OCI-LY7 (cell line): ENCODE measurements at regions not wholly inside any gene's neighbourhood (a gene's known extent, or its start where the extent isn't known, plus 50 kb on each side); places are given as distances from the start of the nearest gene placed in this dataset.

Experiments
- BruUV-seq: library from RNA; stranded (reverse); fragments of 400-500 nt; replicated peaks from 2 replicates; lab custom pipeline; 2021; lab: Mats Ljungman, UMichigan
- CTCF ChIA-PET: fragments of 300-600 bp; sonication (Branson Sonifier 250); formaldehyde crosslinking; loops from one replicate; lab custom pipeline; 2022; ENCODE audit warnings: antibody characterized with exemption; ENCODE audit not compliant: unreplicated experiment; lab: Charles Lee
- POLR2A ChIA-PET: fragments of 300-600 bp; sonication (Branson Sonifier 250); formaldehyde crosslinking; loops from one replicate; lab custom pipeline; 2022; ENCODE audit warnings: antibody characterized with exemption; lab: Charles Lee
- DNase-seq: peaks from one replicate; pipeline ENCODE4 v3.0.0-alpha.2; 2015; ENCODE audit warnings: low spot score
- H2AFZ ChIP-seq: fragments of 200-600 bp; sonication (generic), shearing (Covaris generic); 2 replicates; pipeline ENCODE4 v1.6.1; 2014; ENCODE audit warnings: mild to moderate bottlenecking, antibody characterized with exemption, low read length, moderate library complexity
- H3K27ac ChIP-seq: fragments of 200-600 bp; sonication (generic); 2 replicates; pipeline ENCODE4 v1.5.1; 2014; ENCODE audit warnings: mixed run types, low read depth, mild to moderate bottlenecking, moderate library complexity, low read length, inconsistent platforms; ENCODE audit not compliant: poor library complexity, severe bottlenecking
- H3K36me3 ChIP-seq: fragments of 200-600 bp; sonication (generic); 2 replicates; pipeline ENCODE4 v1.6.1; 2014; ENCODE audit warnings: mild to moderate bottlenecking, antibody characterized with exemption, low read length, moderate library complexity, mixed read lengths; ENCODE audit not compliant: insufficient read depth
- H3K4me1 ChIP-seq: fragments of 200-600 bp; sonication (generic); 2 replicates; pipeline ENCODE4 v1.5.1; 2014; ENCODE audit warnings: mild to moderate bottlenecking, low read length; ENCODE audit not compliant: insufficient read depth, poor library complexity, severe bottlenecking
- H3K4me2 ChIP-seq: fragments of 200-600 bp; sonication (generic); 2 replicates; pipeline ENCODE4 v1.6.1; 2014; ENCODE audit warnings: mild to moderate bottlenecking, low read length
- H3K4me3 ChIP-seq: fragments of 200-600 bp; sonication (generic); 2 replicates; pipeline ENCODE4 v1.5.1; 2014; ENCODE audit warnings: mild to moderate bottlenecking, low read depth, low read length; ENCODE audit not compliant: poor library complexity, severe bottlenecking
- H3K79me2 ChIP-seq: fragments of 200-600 bp; sonication (generic); 2 replicates; pipeline ENCODE4 v1.6.1; 2016; ENCODE audit warnings: low read depth, mild to moderate bottlenecking, low read length, moderate library complexity, mixed read lengths; ENCODE audit not compliant: insufficient read depth
- H3K9me2 ChIP-seq: fragments of 200-600 bp; sonication (generic); 2 replicates; pipeline ENCODE4 v1.6.1; 2016; ENCODE audit warnings: mild to moderate bottlenecking, low read length, mixed read lengths; ENCODE audit not compliant: insufficient read depth
- H3K9me3 ChIP-seq: fragments of 200-600 bp; sonication (generic); 2 replicates; pipeline ENCODE4 v1.6.1; 2014; ENCODE audit warnings: mild to moderate bottlenecking, mixed run types, low read length, mixed read lengths
- H4K20me1 ChIP-seq: fragments of 200-600 bp; sonication (generic); 2 replicates; pipeline ENCODE4 v1.6.1; 2014; ENCODE audit warnings: mild to moderate bottlenecking, antibody characterized with exemption, low read length, moderate library complexity, mixed read lengths; ENCODE audit not compliant: insufficient read depth
- EZH2phosphoT487 ChIP-seq: fragments of 200-600 bp; sonication (generic); IDR thresholded peaks from 2 replicates; pipeline ENCODE4 v1.6.1; 2018; ENCODE audit warnings: low read depth, borderline replicate concordance, mild to moderate bottlenecking, mixed run types, antibody characterized with exemption, low read length, moderate library complexity, mixed read lengths
- intact Hi-C: fragments of 100-400 bp; cut with micrococcal nuclease; formaldehyde crosslinking; loops from one replicate; pipeline ENCODE4 v1.10.0; 2022; ENCODE audit not compliant: unreplicated experiment
- TF ChIP-seq, protein P1 (sequence below): fragments of 200-600 bp; sonication (generic); conservative IDR thresholded peaks from 2 replicates; pipeline ENCODE4 v1.5.1; 2014; ENCODE audit warnings: mild to moderate bottlenecking, antibody characterized with exemption, low read length, moderate library complexity, mixed read lengths

- BruUV-seq, result no TSS peak
- H4K20me1 ChIP-seq, result no peaks in the 10 kb centered on the region
- intact Hi-C loops, result no loop called here
- H3K36me3 ChIP-seq, result no peaks in the 10 kb centered on the region
- TF ChIP-seq EZH2phosphoT487, result no peak
- TF ChIP-seq, protein P1, sequence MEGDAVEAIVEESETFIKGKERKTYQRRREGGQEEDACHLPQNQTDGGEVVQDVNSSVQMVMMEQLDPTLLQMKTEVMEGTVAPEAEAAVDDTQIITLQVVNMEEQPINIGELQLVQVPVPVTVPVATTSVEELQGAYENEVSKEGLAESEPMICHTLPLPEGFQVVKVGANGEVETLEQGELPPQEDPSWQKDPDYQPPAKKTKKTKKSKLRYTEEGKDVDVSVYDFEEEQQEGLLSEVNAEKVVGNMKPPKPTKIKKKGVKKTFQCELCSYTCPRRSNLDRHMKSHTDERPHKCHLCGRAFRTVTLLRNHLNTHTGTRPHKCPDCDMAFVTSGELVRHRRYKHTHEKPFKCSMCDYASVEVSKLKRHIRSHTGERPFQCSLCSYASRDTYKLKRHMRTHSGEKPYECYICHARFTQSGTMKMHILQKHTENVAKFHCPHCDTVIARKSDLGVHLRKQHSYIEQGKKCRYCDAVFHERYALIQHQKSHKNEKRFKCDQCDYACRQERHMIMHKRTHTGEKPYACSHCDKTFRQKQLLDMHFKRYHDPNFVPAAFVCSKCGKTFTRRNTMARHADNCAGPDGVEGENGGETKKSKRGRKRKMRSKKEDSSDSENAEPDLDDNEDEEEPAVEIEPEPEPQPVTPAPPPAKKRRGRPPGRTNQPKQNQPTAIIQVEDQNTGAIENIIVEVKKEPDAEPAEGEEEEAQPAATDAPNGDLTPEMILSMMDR, result no peak
- no peak overlapping the region for H3K4me3 ChIP-seq
- no peaks in the 10 kb centered on the region for H3K9me2 ChIP-seq
- CTCF ChIA-PET, result interaction anchor here (0.6 kb wide), 1 partner anchor 52 kb away, joined by 4 read pairs; no protein-coding TSS in a partner anchor
- DNase-seq, result no peak
- no peak overlapping the region for H3K27ac ChIP-seq
- H2AFZ ChIP-seq, result no peak overlapping the region
- H3K9me3 ChIP-seq, result no peaks in the 10 kb centered on the region
- POLR2A ChIA-PET, result no interaction called here
- H3K79me2 ChIP-seq, result no peaks in the 10 kb centered on the region
- no peaks in the 10 kb centered on the region for H3K4me1 ChIP-seq
- H3K4me2 ChIP-seq, result no peak overlapping the region
These were observed 104.7 kb upstream of the LINGO1 start for GRCh38 chr15:77737238-77738037.

DNA sequence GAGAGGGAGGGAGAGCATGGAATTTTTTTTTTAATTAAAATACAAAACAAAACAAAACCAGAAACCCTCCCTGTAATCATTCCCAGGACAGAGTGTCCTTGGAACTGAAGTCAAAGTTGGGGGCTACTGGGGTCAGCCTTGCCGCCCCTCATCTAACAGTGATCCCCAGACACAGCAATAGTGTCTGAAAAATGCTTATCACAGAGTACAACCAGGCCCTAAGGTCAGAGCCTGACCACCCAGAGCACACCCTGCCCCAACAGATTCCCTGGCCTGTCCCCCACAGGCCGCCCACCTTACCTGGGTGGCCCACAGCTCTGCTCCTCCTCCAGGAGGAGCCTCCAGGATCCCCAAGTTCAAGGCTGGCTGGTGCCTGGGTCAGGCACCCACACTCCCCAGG is 101.6 kb upstream of the LINGO1 start:
- H3K79me2 ChIP-seq, result no peaks in the 10 kb centered on the region
- no TSS peak for BruUV-seq
- intact Hi-C loops, result no loop called here
- no peaks in the 10 kb centered on the region for H3K4me1 ChIP-seq
- no peak overlapping the region for H3K4me2 ChIP-seq
- TF ChIP-seq, protein P1, result no peak
- TF ChIP-seq EZH2phosphoT487, result no peak
- H4K20me1 ChIP-seq, result no peaks in the 10 kb centered on the region
- ChIA-PET POLR2A (no interaction called here), CTCF (no interaction called here)
- H3K27ac ChIP-seq, result no peak overlapping the region
- no peaks in the 10 kb centered on the region for H3K36me3 ChIP-seq
- no peak overlapping the region for H3K4me3 ChIP-seq
- H2AFZ ChIP-seq, result no peak overlapping the region
- no peaks in the 10 kb centered on the region for H3K9me2 ChIP-seq
- H3K9me3 ChIP-seq, result no peaks in the 10 kb centered on the region
- DNase-seq, result no peak
